Adipocyte (in vitro differentiated cells): ENCODE measurements at regions not wholly inside any gene's neighbourhood (a gene's known extent, or its start where the extent isn't known, plus 50 kb on each side); places are given as distances from the start of the nearest gene placed in this dataset.
A peak's percentile ranks its signal among the peaks of the same experiment; 100 is the strongest.
"Not testable (repeated sequence)": the region's sequence is repeated elsewhere in the genome, so short reads cannot be mapped to it uniquely, and the experiment has no call there.

Experiments
- DNase-seq: peaks from one replicate; pipeline ENCODE4 v3.0.0-alpha.2; 2015; ENCODE audit warnings: low read depth
- H3K27me3 ChIP-seq: replicated peaks from 2 replicates; pipeline ENCODE4 v1.7.0; 2013; ENCODE audit warnings: mild to moderate bottlenecking, low read length, moderate library complexity; ENCODE audit not compliant: control insufficient read depth, insufficient read depth
- H3K36me3 ChIP-seq: 2 replicates; pipeline ENCODE4 v1.7.0; 2013; ENCODE audit warnings: low read length, mild to moderate bottlenecking, moderate library complexity; ENCODE audit not compliant: control insufficient read depth, insufficient read depth, severe bottlenecking
- H3K4me1 ChIP-seq: 2 replicates; pipeline ENCODE4 v1.7.0; 2013; ENCODE audit warnings: mild to moderate bottlenecking, low read length, moderate library complexity; ENCODE audit not compliant: control insufficient read depth, insufficient read depth
- H3K4me3 ChIP-seq: 2 replicates; pipeline ENCODE4 v1.7.0; 2013; ENCODE audit warnings: mild to moderate bottlenecking, low read length, moderate library complexity
- H3K9ac ChIP-seq: 2 replicates; pipeline ENCODE4 v1.7.0; 2013; ENCODE audit warnings: mild to moderate bottlenecking, low read length, moderate library complexity
- H3K9me3 ChIP-seq: 2 replicates; pipeline ENCODE4 v1.7.0; 2013; ENCODE audit warnings: mild to moderate bottlenecking, low read length, moderate library complexity; ENCODE audit not compliant: control insufficient read depth

- Histone ChIP-seq H3K4me3 (no peak overlapping the region), H3K9ac (no peak overlapping the region), H3K27me3 (peaks cover 10% of the 10 kb centered on the region), H3K4me1 (no peaks in the 10 kb centered on the region), H3K36me3 (no peaks in the 10 kb centered on the region), H3K9me3 (no peaks in the 10 kb centered on the region)
- DNase-seq: peak; percentile 8
Observed at GRCh38 chr16:23013484-23013883, 135.8 kb downstream of the USP31 start.

- Histone ChIP-seq H3K9me3 (no peaks in the 10 kb centered on the region), H3K4me1 (peaks cover 4% of the 10 kb centered on the region), H3K27me3 (peaks cover 3% of the 10 kb centered on the region), H3K4me3 (no peak overlapping the region), H3K36me3 (no peaks in the 10 kb centered on the region), H3K9ac (no peak overlapping the region)
- no peak for DNase-seq
Observed at GRCh38 chr16:23009075-23009474, 140.2 kb downstream of the USP31 start.

- H3K4me3 ChIP-seq: no peak overlapping the region
- H3K4me1 ChIP-seq: peaks cover 4% of the 10 kb centered on the region
- H3K9me3 ChIP-seq: no peaks in the 10 kb centered on the region
- H3K27me3 ChIP-seq: peaks cover 6% of the 10 kb centered on the region
- H3K9ac ChIP-seq: no peak overlapping the region
- no peaks in the 10 kb centered on the region for H3K36me3 ChIP-seq
- DNase-seq: no peak
Observed at GRCh38 chr16:23008041-23008440, 141.2 kb downstream of the USP31 start.

- Histone ChIP-seq H3K9me3 (no peaks in the 10 kb centered on the region), H3K36me3 (no peaks in the 10 kb centered on the region), H3K9ac (no peak overlapping the region), H3K4me3 (no peak overlapping the region), H3K27me3 (peaks cover 9% of the 10 kb centered on the region), H3K4me1 (peaks cover 4% of the 10 kb centered on the region)
- DNase-seq: no peak
Observed at GRCh38 chr16:23006380-23006779, 142.9 kb downstream of the USP31 start.

GRCh38 chr16:23005951-23006350 is 143.3 kb downstream of the USP31 start:
- Histone ChIP-seq H3K36me3 (no peaks in the 10 kb centered on the region), H3K4me1 (peaks cover 4% of the 10 kb centered on the region), H3K27me3 (peaks cover 9% of the 10 kb centered on the region), H3K9ac (no peak overlapping the region), H3K9me3 (no peaks in the 10 kb centered on the region), H3K4me3 (no peak overlapping the region)
- DNase-seq: no peak

- no peak overlapping the region for H3K9ac ChIP-seq
- no peak overlapping the region for H3K4me3 ChIP-seq
- no peak for DNase-seq
- peaks cover 12% of the 10 kb centered on the region for H3K9me3 ChIP-seq
- no peaks in the 10 kb centered on the region for H3K36me3 ChIP-seq
- H3K27me3 ChIP-seq: peaks cover 11% of the 10 kb centered on the region
- H3K4me1 ChIP-seq: no peaks in the 10 kb centered on the region
Observed at GRCh38 chr16:22989598-22989997, 159.7 kb downstream of the USP31 start.

GRCh38 chr16:22983614-22984013 is 165.6 kb downstream of the USP31 start:
- no peak for DNase-seq
- no peak overlapping the region for H3K4me3 ChIP-seq
- H3K4me1 ChIP-seq: no peaks in the 10 kb centered on the region
- peaks cover 4% of the 10 kb centered on the region for H3K27me3 ChIP-seq
- H3K9ac ChIP-seq: no peak overlapping the region
- H3K9me3 ChIP-seq: peaks cover 31% of the 10 kb centered on the region
- no peaks in the 10 kb centered on the region for H3K36me3 ChIP-seq

- not testable (repeated sequence) for H3K9ac ChIP-seq, H3K4me3 ChIP-seq, DNase-seq, H3K36me3 ChIP-seq, H3K4me1 ChIP-seq
- Histone ChIP-seq H3K27me3 (peaks cover 14% of the 10 kb centered on the region), H3K9me3 (peaks cover 27% of the 10 kb centered on the region)
Observed at GRCh38 chr16:22980514-22980913, 166.6 kb downstream of the HS3ST2 start.

DNA sequence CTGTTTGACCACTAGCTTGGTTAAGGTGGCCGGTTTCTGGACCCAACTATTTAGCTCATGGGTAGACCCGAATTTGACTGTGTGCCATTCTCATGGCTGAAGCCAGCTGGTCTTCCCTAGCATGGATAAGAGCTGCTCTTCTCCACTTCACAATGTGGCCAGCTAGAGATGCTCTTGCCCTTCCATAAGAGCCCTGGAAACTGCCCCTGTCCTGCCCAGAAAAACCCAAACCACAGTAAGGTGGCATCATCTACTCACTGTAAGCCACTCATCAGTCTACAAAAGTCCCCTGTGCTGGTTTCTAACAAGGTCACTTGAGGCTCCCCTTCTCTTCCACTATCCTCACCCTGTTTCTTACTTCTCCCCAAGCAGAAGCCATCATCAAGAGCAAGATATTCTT is 165.1 kb downstream of the HS3ST2 start:
- Histone ChIP-seq H3K4me3 (no peak overlapping the region), H3K36me3 (no peaks in the 10 kb centered on the region), H3K4me1 (no peaks in the 10 kb centered on the region), H3K9ac (no peak overlapping the region), H3K27me3 (peaks cover 26% of the 10 kb centered on the region), H3K9me3 (peaks cover 13% of the 10 kb centered on the region)
- DNase-seq: no peak

DNA sequence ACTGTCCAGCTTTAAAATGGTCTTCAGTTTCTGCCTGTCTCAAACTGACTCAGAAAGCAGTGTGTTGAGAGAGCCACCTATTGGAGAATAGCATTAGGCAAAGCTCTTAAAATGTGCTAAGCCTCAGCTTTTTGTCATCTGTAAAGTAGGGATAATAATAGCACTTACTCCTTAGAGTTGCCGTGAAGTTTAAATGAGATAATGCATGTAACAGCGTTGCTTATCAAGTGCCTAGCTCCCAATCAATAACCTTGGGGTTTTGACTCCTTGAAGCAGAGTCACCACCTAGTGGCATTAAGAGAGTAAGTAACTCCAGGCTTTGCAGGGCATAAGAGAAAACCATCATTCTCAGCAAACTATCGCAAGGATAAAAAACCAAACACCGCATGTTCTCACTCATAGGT is 163.3 kb downstream of the HS3ST2 start:
- peak; percentile 16 for DNase-seq
- Histone ChIP-seq H3K27me3 (peaks cover 30% of the 10 kb centered on the region), H3K9ac (no peak overlapping the region), H3K9me3 (no peaks in the 10 kb centered on the region), H3K36me3 (no peaks in the 10 kb centered on the region), H3K4me1 (no peaks in the 10 kb centered on the region), H3K4me3 (no peak overlapping the region)

- DNase-seq: no peak
- H3K4me1 ChIP-seq: peaks cover 14% of the 10 kb centered on the region
- H3K36me3 ChIP-seq: no peaks in the 10 kb centered on the region
- no peak overlapping the region for H3K9ac ChIP-seq
- no peak overlapping the region for H3K4me3 ChIP-seq
- no peaks in the 10 kb centered on the region for H3K9me3 ChIP-seq
- H3K27me3 ChIP-seq: peaks cover 28% of the 10 kb centered on the region
Observed at GRCh38 chr16:22973522-22973921, 159.6 kb downstream of the HS3ST2 start.

DNA sequence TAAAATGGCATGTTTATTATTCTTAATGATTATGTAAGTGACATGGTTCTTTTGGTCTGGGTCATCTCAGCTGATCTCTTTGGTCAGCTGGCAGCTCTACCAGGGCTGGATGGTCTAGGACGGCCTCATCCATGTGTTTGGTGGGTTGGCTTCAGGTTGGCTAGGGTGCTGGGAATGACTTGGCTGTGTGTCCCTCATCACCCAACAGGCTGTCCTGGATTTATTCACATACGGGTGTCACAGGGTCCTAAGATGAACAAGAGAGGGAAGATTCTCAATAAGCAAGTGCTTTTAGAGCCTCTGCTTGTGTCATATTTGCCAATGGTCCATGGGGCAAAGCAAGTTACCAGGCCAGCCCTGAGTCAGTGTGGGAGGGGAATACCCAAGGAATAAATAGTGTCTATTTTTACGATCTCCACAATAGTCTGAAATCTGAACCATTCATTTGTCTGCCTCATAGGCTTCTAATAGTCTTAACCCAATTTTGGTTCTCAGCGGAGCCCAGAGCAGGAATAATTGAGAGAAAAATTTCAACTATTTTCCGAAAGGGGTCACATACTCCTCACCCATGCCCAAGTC is 157.5 kb downstream of the HS3ST2 start:
- peaks cover 28% of the 10 kb centered on the region for H3K27me3 ChIP-seq
- H3K36me3 ChIP-seq: no peaks in the 10 kb centered on the region
- no peak overlapping the region for H3K9ac ChIP-seq
- H3K9me3 ChIP-seq: no peaks in the 10 kb centered on the region
- H3K4me3 ChIP-seq: no peak overlapping the region
- peaks cover 14% of the 10 kb centered on the region for H3K4me1 ChIP-seq
- no peak for DNase-seq
